Activated CD4-positive, alpha-beta T cell treated with anti-CD3 and anti-CD28 coated beads for 36 hours (primary cell): ENCODE measurements at regions not wholly inside any gene's neighbourhood (a gene's known extent, or its start where the extent isn't known, plus 50 kb on each side); places are given as distances from the start of the nearest gene placed in this dataset.

Experiments
- ATAC-seq: fragments of 200-7000 bp; cut with Tn5 transposase; one replicate; pipeline ENCODE4 v1.10.0; 2021; ENCODE audit warnings: mild to moderate bottlenecking, moderate library complexity
- CTCF ChIA-PET: fragments of 350-600 bp; sonication (Branson Sonifier 250); formaldehyde crosslinking; loops from one replicate; lab custom pipeline; 2021; ENCODE audit warnings: antibody characterized with exemption; lab: Charles Lee
- POLR2A ChIA-PET: fragments of 350-600 bp; sonication (Branson Sonifier 250); formaldehyde crosslinking; loops from one replicate; lab custom pipeline; 2021; ENCODE audit warnings: antibody characterized with exemption, inconsistent platforms; lab: Charles Lee
- DNase-seq: peaks from one replicate; pipeline ENCODE4 v3.0.0-alpha.2; 2020
- H3K27ac Mint-ChIP-seq: one replicate; pipeline ENCODE4 v1.8.0; 2021; ENCODE audit warnings: mixed read lengths
- H3K27me3 Mint-ChIP-seq: one replicate; pipeline ENCODE4 v1.8.0; 2021; ENCODE audit warnings: mixed read lengths
- H3K36me3 Mint-ChIP-seq: one replicate; pipeline ENCODE4 v1.8.0; 2021; ENCODE audit warnings: low read depth, mixed read lengths
- H3K4me1 Mint-ChIP-seq: one replicate; pipeline ENCODE4 v1.8.0; 2021; ENCODE audit warnings: mixed read lengths
- H3K4me3 Mint-ChIP-seq: one replicate; pipeline ENCODE4 v1.8.0; 2021; ENCODE audit warnings: mild to moderate bottlenecking, moderate library complexity, mixed read lengths
- H3K9me3 Mint-ChIP-seq: one replicate; pipeline ENCODE4 v1.8.0; 2021; ENCODE audit warnings: low read depth, mixed read lengths
- intact Hi-C, 2 experiments: fragments of 100-400 bp; cut with DNase I in 1 of 2; cut with micrococcal nuclease in 1 of 2; formaldehyde crosslinking; loops; one replicate each; pipeline versions ENCODE4 v1.14.2 to v1.15.1; 2022 to 2024; cut with DNase I, micrococcal nuclease

DNA sequence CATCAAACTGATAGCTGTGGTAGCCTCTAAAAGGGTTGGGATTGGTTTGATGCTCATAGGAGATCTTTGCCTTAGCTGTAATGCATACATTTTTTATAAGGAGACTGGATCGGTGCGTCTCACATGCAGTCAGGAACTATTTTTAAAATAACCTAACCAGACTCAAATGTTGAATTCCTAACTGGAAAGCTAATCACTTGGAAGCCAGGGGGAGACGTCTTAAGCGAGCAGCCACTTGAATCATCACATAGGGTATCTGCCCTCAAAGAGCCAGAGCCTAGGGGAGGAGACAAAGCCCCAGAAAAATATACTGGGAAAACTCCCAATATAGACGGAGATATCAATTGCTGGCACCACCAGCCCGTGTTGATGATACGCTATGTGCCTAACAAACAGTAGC is 61.7 kb upstream of the PUM1 start:
- ChIA-PET POLR2A (interaction anchor here (0.5 kb wide), 1 partner anchor 326 kb away, joined by 3 read pairs; no protein-coding TSS in a partner anchor), CTCF (interaction anchor here (0.6 kb wide), 1 partner anchor 543 kb away, joined by 3 read pairs; no protein-coding TSS in a partner anchor)
- H3K9me3 Mint-ChIP-seq = no peaks in the 10 kb centered on the region

DNA sequence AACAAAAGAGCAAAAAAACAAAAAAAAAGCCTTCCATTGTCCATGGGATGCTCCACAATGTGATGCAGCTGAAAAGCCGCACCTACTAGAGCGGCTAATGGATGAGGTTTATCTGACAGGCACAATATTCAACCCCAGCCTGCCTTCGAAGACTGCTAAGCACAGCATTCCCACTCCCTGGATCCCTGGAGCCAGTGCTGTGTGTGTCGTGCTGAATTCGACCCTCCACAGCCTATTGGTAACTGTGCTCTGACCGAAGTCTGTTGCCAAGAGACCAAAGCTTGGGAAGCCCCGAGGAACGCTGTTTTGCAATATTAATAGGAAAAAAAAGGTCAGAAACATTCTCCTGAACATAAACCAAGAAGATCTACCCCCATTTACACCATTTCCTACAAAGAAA is 57.2 kb upstream of the PUM1 start:
- no peak overlapping the region for H3K4me3 Mint-ChIP-seq

More for the DNA sequence above, 61.7 kb upstream of the PUM1 start:
- Mint-ChIP-seq H3K27ac (no peak overlapping the region), H3K27me3 (no peaks in the 10 kb centered on the region), H3K4me3 (no peak overlapping the region), H3K36me3 (no peaks in the 10 kb centered on the region), H3K4me1 (no peaks in the 10 kb centered on the region)
- DNase-seq = no peak
- intact Hi-C loops = no loop called here
- no peak for ATAC-seq

DNA sequence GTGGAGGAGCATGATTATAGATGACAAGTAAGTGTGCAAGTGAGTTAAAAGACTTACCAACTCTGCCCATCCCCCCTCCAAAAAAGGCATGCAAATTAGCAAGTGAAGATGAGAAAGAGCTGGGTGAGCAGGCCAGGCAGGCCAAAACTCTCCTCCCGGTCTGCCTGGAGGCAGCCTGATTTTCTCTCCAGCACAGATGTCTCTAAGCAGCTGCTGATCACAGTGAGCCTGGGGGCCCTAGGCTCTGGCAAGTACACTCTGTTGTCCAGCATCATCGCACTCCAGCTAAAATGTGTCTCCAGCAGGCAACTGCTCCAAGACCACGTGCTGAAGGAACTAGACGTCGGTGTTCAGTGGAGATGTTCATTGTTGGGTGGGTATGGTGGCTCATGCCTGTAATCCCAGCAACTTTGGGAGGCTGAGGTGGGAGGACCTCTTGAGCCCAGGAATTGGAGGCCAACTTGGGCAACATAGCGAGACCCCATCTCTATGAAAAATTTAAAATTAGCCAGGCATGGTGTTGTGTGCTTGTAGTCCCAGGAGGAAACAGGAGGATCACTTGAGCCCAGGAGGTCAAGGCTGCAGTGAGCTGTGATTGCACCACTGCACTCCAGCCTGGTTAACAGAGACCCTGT is 56.7 kb upstream of the PUM1 start:
- no peaks in the 10 kb centered on the region for H3K36me3 Mint-ChIP-seq
- no peak overlapping the region for H3K27ac Mint-ChIP-seq
- intact Hi-C loops = no loop called here
- POLR2A ChIA-PET = no interaction called here
- H3K27me3 Mint-ChIP-seq = no peaks in the 10 kb centered on the region
- no peaks in the 10 kb centered on the region for H3K9me3 Mint-ChIP-seq
- H3K4me3 Mint-ChIP-seq = no peak overlapping the region
- DNase-seq (no peak), ATAC-seq (no peak)
- H3K4me1 Mint-ChIP-seq = no peaks in the 10 kb centered on the region
- CTCF ChIA-PET = interaction anchor here (0.8 kb wide), 1 partner anchor 623 kb away, joined by 3 read pairs; no protein-coding TSS in a partner anchor

More for the DNA sequence above, 57.2 kb upstream of the PUM1 start:
- Mint-ChIP-seq H3K9me3 (no peaks in the 10 kb centered on the region), H3K36me3 (no peaks in the 10 kb centered on the region), H3K27me3 (no peaks in the 10 kb centered on the region), H3K27ac (no peak overlapping the region), H3K4me1 (no peaks in the 10 kb centered on the region)
- ATAC-seq = no peak
- intact Hi-C loops = no loop called here
- ChIA-PET CTCF (interaction anchor here (0.8 kb wide), 1 partner anchor 622 kb away, joined by 3 read pairs; no protein-coding TSS in a partner anchor), POLR2A (no interaction called here)
- no peak for DNase-seq

DNA sequence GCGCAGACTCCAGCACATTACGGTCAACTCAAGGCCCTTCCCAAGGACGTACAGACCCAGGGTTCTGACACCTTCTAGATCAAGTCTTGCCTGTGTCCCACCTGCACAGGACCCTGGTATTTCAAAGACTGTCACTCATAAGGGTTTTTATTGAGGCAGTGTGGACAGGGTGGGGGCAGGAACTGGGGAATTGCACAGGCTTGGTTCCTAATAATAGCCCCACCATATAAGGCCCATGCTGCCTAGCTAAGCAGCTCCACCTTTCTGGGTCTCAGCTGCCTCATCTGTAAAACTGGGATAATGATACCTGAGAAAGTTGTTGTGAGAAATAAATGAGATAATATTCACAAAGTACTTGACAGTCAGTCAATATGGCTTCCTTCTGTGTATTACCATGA is 55.3 kb upstream of the PUM1 start:
- Mint-ChIP-seq H3K9me3 (no peaks in the 10 kb centered on the region), H3K4me1 (no peaks in the 10 kb centered on the region), H3K36me3 (no peaks in the 10 kb centered on the region), H3K27me3 (peaks cover 2% of the 10 kb centered on the region), H3K27ac (no peak overlapping the region), H3K4me3 (no peak overlapping the region)
- no peak for ATAC-seq
- DNase-seq = no peak
- POLR2A ChIA-PET = interaction anchor here (0.8 kb wide), 1 partner anchor 163 kb away, joined by 3 read pairs; no protein-coding TSS in a partner anchor
- intact Hi-C loops = no loop called here
- CTCF ChIA-PET = no interaction called here

DNA sequence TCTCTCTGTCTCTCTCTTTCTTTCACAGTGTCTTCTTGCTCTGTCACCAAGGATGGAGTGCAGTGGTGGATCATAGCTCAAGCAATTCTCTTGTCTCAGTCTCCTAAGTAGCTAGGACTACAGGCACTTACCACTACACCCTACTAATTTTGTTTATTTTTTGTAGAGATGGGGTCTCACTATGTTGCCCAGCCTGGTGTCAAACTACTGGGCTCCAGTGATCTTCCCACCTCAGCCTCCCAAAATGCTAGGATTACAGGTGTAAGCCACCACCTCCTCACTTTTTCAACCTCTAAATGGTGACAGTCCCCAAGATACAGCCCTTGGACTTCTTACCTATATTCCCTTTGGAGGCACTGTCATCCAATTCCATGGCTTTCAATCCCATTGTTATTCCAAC is 50.5 kb upstream of the PUM1 start:
- POLR2A ChIA-PET = no interaction called here
- Mint-ChIP-seq H3K4me1 (no peaks in the 10 kb centered on the region), H3K27ac (no peak overlapping the region), H3K4me3 (no peak overlapping the region), H3K9me3 (no peaks in the 10 kb centered on the region), H3K27me3 (peaks cover 2% of the 10 kb centered on the region), H3K36me3 (no peaks in the 10 kb centered on the region)
- no peak for ATAC-seq
- CTCF ChIA-PET = no interaction called here
- intact Hi-C loops = no loop called here
- no peak for DNase-seq
